Duodenal mucosa (tissue), 2 donors: ENCODE measurements at regions not wholly inside any gene's neighbourhood (a gene's known extent, or its start where the extent isn't known, plus 50 kb on each side); places are given as distances from the start of the nearest gene placed in this dataset.

Experiments used
- H3K27ac ChIP-seq: one replicate; pipeline ENCODE4 v1.7.0; 2013; ENCODE audit warnings: low read depth, low read length
- H3K27me3 ChIP-seq, 2 donors: one replicate each; pipeline ENCODE4 v1.7.0; 2013; ENCODE audit warnings: low read length in 2 of 2, control low read depth in 1 of 2; ENCODE audit not compliant: insufficient read depth in 2 of 2, control insufficient read depth in 1 of 2
- H3K36me3 ChIP-seq, 2 donors: one replicate each; pipeline ENCODE4 v1.7.0; 2013; ENCODE audit warnings: low read length in 2 of 2, control low read depth in 1 of 2; ENCODE audit not compliant: insufficient read depth in 2 of 2, control insufficient read depth in 1 of 2
- H3K4me1 ChIP-seq, 2 donors: one replicate each; pipeline ENCODE4 v1.7.0; 2013; ENCODE audit warnings: low read length in 2 of 2, control low read depth in 1 of 2; ENCODE audit not compliant: insufficient read depth in 2 of 2, control insufficient read depth in 1 of 2
- H3K4me3 ChIP-seq, 2 donors: one replicate each; pipeline ENCODE4 v1.7.0; 2013; ENCODE audit warnings: low read length in 2 of 2, low read depth in 1 of 2
- H3K9ac ChIP-seq, 2 donors: one replicate each; pipeline ENCODE4 v1.7.0; 2013; ENCODE audit warnings: low read length in 2 of 2, low read depth in 1 of 2
- H3K9me3 ChIP-seq, 2 donors: one replicate each; pipeline ENCODE4 v1.7.0; 2013; ENCODE audit warnings: low read length in 2 of 2, control low read depth in 1 of 2; ENCODE audit not compliant: control insufficient read depth in 1 of 2

DNA sequence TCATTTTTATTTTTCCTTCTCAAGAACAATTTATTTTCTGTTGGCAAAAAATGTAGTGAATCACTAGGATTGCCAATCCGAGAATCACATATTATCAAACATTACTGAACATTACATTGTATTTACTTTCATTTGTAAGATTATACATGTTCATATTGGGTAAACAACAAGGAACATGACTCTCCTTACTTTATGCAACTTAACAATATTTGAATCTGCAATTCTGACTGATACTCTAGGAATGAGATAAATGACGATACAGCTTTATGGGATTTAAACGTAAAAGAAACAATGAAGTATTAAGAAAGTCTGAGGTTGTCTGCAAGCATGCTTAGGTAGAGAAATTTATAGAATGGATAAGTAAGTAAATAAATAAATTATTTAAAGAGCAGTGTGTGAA, 2302.9 kb downstream of the MAT2B start:
- no peaks in the 10 kb centered on the region for H3K36me3 ChIP-seq
- H3K9ac ChIP-seq = no peak overlapping the region
- no peaks in the 10 kb centered on the region for H3K27me3 ChIP-seq
- no peaks in the 10 kb centered on the region for H3K4me1 ChIP-seq
- no peak overlapping the region for H3K4me3 ChIP-seq
- no peaks in the 10 kb centered on the region for H3K9me3 ChIP-seq
- H3K27ac ChIP-seq = no peak overlapping the region

DNA sequence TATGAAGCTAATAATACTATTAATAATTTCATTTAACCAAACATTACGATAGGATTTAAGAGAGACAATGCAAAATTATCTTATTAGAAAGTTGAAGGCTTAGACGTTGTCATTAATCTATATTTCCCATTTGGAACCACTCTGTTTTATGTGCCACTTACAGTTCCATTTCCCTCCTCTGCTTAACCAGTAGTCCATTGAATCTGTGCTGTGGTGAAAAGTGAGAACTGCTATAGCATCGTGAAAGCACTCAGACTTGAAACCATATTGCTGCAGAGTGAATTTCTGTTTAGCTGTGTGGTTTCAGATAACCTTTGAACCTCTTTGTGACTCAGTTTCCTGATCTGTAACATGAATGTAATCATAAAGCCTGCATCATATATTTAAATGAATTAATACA, 2304.5 kb downstream of the MAT2B start:
- Histone ChIP-seq H3K27me3 (no peaks in the 10 kb centered on the region), H3K9ac (no peak overlapping the region), H3K9me3 (no peaks in the 10 kb centered on the region), H3K4me1 (no peaks in the 10 kb centered on the region), H3K4me3 (no peak overlapping the region), H3K36me3 (no peaks in the 10 kb centered on the region), H3K27ac (no peak overlapping the region)

DNA sequence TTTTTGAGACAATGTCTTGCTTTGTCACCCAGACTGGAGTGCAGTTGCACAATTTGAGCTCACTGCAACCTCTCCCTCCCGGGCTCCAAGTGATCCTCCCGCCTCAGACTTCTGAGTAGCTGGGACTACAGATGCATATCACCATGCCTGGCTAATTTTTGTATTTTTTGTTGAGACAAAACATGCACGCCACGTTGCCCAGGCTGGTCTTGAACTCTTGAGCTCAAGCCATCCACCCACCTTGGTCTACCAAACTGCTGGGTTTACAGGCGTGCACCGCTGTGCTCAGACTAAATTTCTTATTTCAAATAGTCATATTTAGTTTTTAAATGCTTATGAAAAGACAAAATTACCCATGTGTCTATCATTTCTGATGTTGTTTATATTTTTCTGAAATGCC, 2324.1 kb downstream of the MAT2B start:
- Histone ChIP-seq H3K4me1 (no peaks in the 10 kb centered on the region), H3K27me3 (no peaks in the 10 kb centered on the region), H3K27ac (no peak overlapping the region), H3K4me3 (no peak overlapping the region), H3K36me3 (no peaks in the 10 kb centered on the region), H3K9ac (no peak overlapping the region), H3K9me3 (no peaks in the 10 kb centered on the region)

DNA sequence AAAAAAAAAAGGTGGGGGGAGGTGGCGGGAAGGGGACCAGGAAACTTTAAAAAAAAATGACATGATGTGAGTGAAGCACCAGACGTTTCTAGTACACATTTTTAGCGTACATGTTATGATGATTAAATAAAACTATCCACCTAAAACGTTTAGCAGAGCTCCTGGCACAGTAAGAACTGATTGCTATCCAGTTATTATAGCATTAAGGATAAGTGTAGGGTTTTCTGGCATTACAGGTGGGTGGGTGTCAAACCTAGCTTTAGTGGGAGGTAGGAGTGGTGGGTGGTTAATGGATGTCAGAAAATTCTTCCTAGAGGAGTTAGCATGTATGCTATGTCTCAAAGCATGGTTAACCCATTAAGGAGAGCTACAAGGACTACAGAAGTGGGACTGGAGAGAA, 2329.5 kb downstream of the MAT2B start:
- Histone ChIP-seq H3K36me3 (no peaks in the 10 kb centered on the region), H3K4me1 (no peaks in the 10 kb centered on the region), H3K9me3 (no peaks in the 10 kb centered on the region), H3K27me3 (no peaks in the 10 kb centered on the region), H3K9ac (no peak overlapping the region), H3K27ac (no peak overlapping the region), H3K4me3 (no peak overlapping the region)

DNA sequence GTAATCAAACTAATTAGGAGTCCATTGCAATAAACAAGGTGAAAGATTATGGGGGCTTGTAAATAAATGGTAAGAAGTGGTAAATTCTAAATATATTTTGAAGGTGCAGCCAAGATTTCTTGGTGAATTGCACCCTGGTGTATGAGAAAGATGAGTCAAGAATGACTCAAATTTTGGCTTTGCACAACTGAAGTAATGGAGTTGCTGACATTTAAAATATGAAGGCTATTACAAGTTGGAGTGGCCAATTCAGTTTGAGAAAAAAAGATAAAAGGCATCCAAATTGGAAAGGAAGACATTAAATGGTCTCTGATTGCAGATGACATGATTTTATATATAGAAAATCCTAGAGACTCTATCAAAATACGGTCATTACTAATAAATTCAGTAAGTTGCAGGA, 2330.6 kb downstream of the MAT2B start:
- no peaks in the 10 kb centered on the region for H3K9me3 ChIP-seq
- H3K27ac ChIP-seq = no peak overlapping the region
- H3K27me3 ChIP-seq = no peaks in the 10 kb centered on the region
- no peaks in the 10 kb centered on the region for H3K36me3 ChIP-seq
- no peak overlapping the region for H3K4me3 ChIP-seq
- no peaks in the 10 kb centered on the region for H3K4me1 ChIP-seq
- H3K9ac ChIP-seq = no peak overlapping the region

DNA sequence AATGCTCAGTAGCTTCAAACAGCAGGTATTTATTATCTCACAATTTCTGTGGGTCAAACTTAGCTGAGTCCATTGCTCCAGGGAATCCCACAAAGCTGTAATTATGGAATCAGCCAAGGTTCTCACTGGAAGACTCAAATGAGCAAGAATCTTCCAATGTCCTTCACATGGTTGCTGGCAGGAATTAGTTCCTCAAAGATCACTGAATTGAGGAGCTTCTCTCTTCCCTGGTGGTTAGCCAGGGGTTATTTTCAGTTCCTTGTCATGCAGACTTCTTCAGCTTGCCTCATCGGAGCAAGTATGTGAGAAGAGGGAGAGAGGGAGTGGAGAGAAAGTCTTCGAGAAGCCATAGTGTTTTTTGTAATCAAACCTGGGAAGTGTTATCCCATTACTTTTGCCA, 2331.9 kb downstream of the MAT2B start:
- no peaks in the 10 kb centered on the region for H3K36me3 ChIP-seq
- H3K9me3 ChIP-seq = no peaks in the 10 kb centered on the region
- H3K27me3 ChIP-seq = no peaks in the 10 kb centered on the region
- H3K27ac ChIP-seq = no peak overlapping the region
- H3K9ac ChIP-seq = no peak overlapping the region
- no peak overlapping the region for H3K4me3 ChIP-seq
- H3K4me1 ChIP-seq = no peaks in the 10 kb centered on the region

DNA sequence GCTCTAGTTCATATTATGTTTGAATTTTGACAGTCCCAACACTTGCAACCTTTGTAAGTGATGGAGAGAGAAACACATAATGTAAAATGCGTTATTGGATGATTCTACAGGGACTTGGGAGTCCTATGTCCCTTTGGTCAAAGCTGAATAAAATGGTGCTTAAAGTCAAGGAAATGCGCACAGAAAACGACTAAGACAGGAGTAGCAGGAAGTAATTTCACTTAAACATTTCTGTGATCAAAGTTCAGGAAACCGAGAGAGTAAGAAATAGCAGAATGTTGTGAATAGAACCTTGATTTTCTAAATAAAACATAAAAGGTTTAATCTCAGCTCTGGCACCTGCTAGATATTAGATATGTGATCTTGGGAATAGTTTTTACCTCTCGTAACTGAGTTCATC, 2339.2 kb downstream of the MAT2B start:
- no peaks in the 10 kb centered on the region for H3K27me3 ChIP-seq
- no peak overlapping the region for H3K4me3 ChIP-seq
- H3K9ac ChIP-seq = no peak overlapping the region
- H3K9me3 ChIP-seq = peaks cover 0 to 4% of the 10 kb centered on the region in 2 donors
- H3K4me1 ChIP-seq = no peaks in the 10 kb centered on the region
- no peak overlapping the region for H3K27ac ChIP-seq
- no peaks in the 10 kb centered on the region for H3K36me3 ChIP-seq

DNA sequence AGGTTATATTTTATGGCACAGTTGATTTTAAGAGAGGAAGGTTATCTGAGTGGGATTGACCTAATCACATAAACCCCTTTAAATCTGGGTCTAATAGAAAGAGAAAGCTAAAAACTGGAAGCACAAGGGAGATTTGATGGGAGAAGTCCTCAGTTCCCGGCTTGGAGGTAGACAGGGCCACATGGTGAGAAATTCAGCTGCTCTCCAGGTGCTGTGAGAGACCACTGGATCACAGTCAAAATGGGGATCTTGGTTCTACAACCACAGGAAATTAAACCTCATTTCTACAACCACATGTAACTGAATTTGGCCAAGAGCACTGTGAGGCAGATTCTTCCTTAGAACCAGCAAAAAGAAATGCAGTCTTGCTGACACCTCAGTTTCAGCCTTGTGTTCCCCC, 2352.7 kb downstream of the MAT2B start:
- Histone ChIP-seq H3K9ac (no peak overlapping the region), H3K36me3 (no peaks in the 10 kb centered on the region), H3K27ac (no peak overlapping the region), H3K4me3 (no peak overlapping the region), H3K4me1 (no peaks in the 10 kb centered on the region), H3K9me3 (peaks cover 0 to 8% of the 10 kb centered on the region in 2 donors), H3K27me3 (no peaks in the 10 kb centered on the region)

DNA sequence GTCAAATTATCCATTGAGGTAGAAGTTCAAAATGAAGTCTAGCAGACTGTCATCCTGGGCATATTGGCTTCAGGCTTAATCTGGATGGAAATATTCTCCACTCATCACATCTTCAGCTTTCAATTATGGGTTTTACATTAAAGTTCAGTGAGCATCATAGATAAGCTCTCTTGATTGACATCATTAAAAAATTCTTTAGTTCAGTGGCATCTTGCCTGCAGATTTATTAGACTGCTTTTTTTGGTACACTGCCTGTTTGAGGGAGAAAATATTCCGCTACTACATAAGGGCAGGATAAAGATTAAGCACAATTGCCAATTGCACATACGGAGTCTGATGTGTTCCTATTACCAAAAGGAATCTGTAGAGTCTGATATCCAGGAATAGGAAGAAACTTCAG, 2353.8 kb downstream of the MAT2B start:
- no peaks in the 10 kb centered on the region for H3K9me3 ChIP-seq
- H3K27ac ChIP-seq = no peak overlapping the region
- no peaks in the 10 kb centered on the region for H3K36me3 ChIP-seq
- no peaks in the 10 kb centered on the region for H3K27me3 ChIP-seq
- H3K4me1 ChIP-seq = no peaks in the 10 kb centered on the region
- H3K4me3 ChIP-seq = no peak overlapping the region
- H3K9ac ChIP-seq = no peak overlapping the region

DNA sequence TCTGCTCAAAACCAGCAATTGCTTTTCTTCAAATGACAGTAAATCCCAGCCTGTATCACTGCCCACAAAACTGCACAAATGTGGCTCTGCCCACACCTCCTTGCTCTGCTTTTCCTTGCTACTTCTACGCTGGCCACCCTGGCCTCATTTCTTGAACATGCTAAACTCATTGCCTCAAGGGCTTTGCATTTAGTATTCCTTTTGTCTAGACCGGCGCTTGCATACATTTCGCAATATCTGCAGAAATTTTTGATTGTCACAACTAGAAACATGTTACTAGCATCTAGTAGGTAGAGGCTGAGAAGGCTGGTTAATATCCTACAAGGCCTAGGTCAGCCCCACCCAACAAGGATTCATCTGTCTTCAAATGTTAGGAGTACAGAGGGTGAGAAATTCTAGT, 2357.8 kb downstream of the MAT2B start:
- Histone ChIP-seq H3K4me1 (no peaks in the 10 kb centered on the region), H3K36me3 (no peaks in the 10 kb centered on the region), H3K4me3 (no peak overlapping the region), H3K9me3 (no peaks in the 10 kb centered on the region), H3K9ac (no peak overlapping the region), H3K27me3 (no peaks in the 10 kb centered on the region), H3K27ac (no peak overlapping the region)

DNA sequence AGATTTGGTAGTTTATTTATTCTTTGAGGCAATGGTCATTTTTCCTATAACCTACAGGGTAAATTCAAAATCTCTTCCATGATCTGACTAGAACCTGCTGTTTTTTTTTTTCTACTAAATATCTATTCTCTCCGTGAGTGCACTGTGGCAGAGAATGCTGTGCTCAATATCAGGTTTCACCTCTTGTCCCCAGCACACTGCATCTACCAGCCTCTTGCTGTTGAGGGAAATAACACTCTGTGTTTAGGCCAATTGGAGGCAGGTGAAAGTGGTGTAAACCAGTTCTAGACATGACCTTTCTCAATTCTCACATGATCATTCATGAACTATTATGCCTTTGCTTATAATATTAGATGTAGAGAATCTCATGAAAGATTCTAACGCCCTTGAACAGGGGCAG, 2365.9 kb downstream of the MAT2B start:
- Histone ChIP-seq H3K9ac (no peak overlapping the region), H3K27me3 (no peaks in the 10 kb centered on the region), H3K9me3 (peaks cover 0 to 4% of the 10 kb centered on the region in 2 donors), H3K4me3 (no peak overlapping the region), H3K36me3 (no peaks in the 10 kb centered on the region), H3K27ac (no peak overlapping the region), H3K4me1 (no peaks in the 10 kb centered on the region)
